ENCODE measurements at regions not wholly inside any gene's neighbourhood (a gene's known extent, or its start where the extent isn't known, plus 50 kb on each side); places are given as distances from the start of the nearest gene placed in this dataset.
"Not testable (repeated sequence)": the region's sequence is repeated elsewhere in the genome, so short reads cannot be mapped to it uniquely, and the experiment has no call there.

DNA sequence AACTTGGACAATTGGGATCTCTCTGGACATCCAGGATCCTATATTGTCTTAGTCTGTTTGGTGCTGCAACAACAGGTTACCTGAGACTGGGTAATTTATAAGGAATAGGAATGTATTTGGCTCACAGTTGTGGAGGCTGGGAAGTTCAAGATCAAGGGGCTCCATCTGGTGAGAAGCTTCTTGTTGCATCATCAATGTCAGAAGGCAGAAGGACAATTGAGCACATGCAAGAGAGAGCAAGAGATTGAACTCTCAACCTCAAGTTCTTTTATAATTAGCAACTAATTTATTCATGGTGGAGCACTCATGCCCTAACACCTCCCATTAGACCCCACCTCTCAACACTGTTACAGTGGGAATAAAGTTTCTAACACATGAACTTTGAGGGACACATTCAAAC is 124.7 kb upstream of the ETV3 start:
- H3K4me1 ChIP-seq (ENCODE audit: insufficient read depth, poor library complexity, severe bottlenecking): no peaks in the 10 kb centered on the region
- no peak overlapping the region for H3K4me3 ChIP-seq (ENCODE audit: severe bottlenecking)
- H3K27ac ChIP-seq (ENCODE audit: poor library complexity, severe bottlenecking): no peak overlapping the region
- H3K36me3 ChIP-seq (ENCODE audit: low read depth): no peaks in the 10 kb centered on the region
- TF ChIP-seq, protein P1, sequence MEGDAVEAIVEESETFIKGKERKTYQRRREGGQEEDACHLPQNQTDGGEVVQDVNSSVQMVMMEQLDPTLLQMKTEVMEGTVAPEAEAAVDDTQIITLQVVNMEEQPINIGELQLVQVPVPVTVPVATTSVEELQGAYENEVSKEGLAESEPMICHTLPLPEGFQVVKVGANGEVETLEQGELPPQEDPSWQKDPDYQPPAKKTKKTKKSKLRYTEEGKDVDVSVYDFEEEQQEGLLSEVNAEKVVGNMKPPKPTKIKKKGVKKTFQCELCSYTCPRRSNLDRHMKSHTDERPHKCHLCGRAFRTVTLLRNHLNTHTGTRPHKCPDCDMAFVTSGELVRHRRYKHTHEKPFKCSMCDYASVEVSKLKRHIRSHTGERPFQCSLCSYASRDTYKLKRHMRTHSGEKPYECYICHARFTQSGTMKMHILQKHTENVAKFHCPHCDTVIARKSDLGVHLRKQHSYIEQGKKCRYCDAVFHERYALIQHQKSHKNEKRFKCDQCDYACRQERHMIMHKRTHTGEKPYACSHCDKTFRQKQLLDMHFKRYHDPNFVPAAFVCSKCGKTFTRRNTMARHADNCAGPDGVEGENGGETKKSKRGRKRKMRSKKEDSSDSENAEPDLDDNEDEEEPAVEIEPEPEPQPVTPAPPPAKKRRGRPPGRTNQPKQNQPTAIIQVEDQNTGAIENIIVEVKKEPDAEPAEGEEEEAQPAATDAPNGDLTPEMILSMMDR (IDR thresholded peaks at IDR 0.05; ENCODE audit: poor library complexity, severe bottlenecking): no peak
- no peak for DNase-seq (ENCODE audit: low spot score)
- H3K9me3 ChIP-seq (ENCODE audit: severe bottlenecking): no peaks in the 10 kb centered on the region
- ATAC-seq (ENCODE audit: low read depth): no peak
- peaks cover 14% of the 10 kb centered on the region for H3K27me3 ChIP-seq (ENCODE audit: insufficient read depth, poor library complexity, severe bottlenecking)

DNA sequence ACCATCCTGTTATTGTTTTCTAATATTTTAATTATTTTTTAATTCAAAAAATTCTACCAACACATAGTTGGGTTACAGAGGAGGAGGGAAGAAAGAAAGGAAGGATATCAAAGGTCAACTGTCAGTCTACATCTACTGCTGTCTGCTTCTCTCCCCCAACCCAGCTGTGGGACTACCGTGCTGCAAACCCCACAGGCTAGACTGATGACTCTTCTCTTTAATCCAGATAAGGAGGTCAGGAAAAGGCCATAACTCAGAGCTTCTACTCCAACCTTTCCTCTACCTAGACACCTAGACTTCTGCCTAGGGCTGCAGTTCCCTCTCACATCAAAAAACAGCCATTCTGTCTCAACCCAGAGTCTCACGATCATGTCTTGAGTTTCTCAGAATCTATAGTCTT is 124.2 kb upstream of the ETV3 start:
- DNase-seq (ENCODE audit: low spot score) (no peak), ATAC-seq (ENCODE audit: low read depth) (no peak)
- H3K27ac ChIP-seq (ENCODE audit: poor library complexity, severe bottlenecking): no peak overlapping the region
- no peaks in the 10 kb centered on the region for H3K4me1 ChIP-seq (ENCODE audit: insufficient read depth, poor library complexity, severe bottlenecking)
- H3K9me3 ChIP-seq (ENCODE audit: severe bottlenecking): no peaks in the 10 kb centered on the region
- TF ChIP-seq, protein P1 (IDR thresholded peaks at IDR 0.05; ENCODE audit: poor library complexity, severe bottlenecking): no peak
- peaks cover 12% of the 10 kb centered on the region for H3K27me3 ChIP-seq (ENCODE audit: insufficient read depth, poor library complexity, severe bottlenecking)
- H3K36me3 ChIP-seq (ENCODE audit: low read depth): no peaks in the 10 kb centered on the region
- H3K4me3 ChIP-seq (ENCODE audit: severe bottlenecking): no peak overlapping the region

DNA sequence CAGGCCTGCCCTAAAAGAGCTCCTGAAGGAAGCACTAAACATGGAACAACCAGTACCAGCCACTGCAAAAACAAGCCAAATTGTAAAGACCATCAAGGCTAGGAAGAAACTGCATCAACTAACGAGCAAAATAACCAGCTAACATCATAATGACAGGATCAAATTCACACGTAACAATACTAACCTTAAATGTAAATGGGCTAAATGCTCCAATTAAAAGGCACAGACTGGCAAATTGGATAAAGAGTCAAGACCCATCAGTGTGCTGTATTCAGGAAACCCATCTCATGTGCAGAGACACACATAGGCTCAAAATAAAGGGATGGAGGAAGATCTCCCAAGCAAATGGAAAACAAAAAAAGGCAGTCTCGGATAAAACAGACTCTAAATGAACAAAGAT is 117.7 kb upstream of the ETV3 start:
- not testable (repeated sequence) for H3K4me3 ChIP-seq (ENCODE audit: severe bottlenecking); H3K9me3 ChIP-seq (ENCODE audit: severe bottlenecking); ATAC-seq (ENCODE audit: low read depth); DNase-seq (ENCODE audit: low spot score); H3K27ac ChIP-seq (ENCODE audit: poor library complexity, severe bottlenecking); H3K4me1 ChIP-seq (ENCODE audit: insufficient read depth, poor library complexity, severe bottlenecking); H3K27me3 ChIP-seq (ENCODE audit: insufficient read depth, poor library complexity, severe bottlenecking); H3K36me3 ChIP-seq (ENCODE audit: low read depth)

DNA sequence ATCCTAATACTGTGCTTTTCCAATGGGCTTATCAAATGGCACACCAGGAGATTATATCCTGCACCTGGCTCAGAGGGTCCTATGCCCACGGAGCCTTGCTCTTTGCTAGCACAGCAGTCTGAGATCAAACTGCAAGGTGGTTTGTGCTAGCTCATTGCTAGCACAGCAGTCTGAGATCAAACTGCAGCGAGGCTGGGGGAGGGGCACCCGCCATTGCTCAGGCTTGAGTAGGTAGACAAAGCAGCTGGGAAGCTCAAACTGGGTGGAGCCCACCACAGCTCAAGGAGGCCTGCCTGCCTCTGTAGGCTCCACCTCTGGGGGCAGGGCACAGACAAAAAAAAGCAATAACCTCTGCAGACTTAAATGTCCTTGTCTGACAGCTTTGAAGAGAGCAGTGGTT is 116.0 kb upstream of the ETV3 start:
- not testable (repeated sequence) for H3K27ac ChIP-seq (ENCODE audit: poor library complexity, severe bottlenecking); H3K9me3 ChIP-seq (ENCODE audit: severe bottlenecking); H3K27me3 ChIP-seq (ENCODE audit: insufficient read depth, poor library complexity, severe bottlenecking); H3K36me3 ChIP-seq (ENCODE audit: low read depth); DNase-seq (ENCODE audit: low spot score); H3K4me1 ChIP-seq (ENCODE audit: insufficient read depth, poor library complexity, severe bottlenecking); ATAC-seq (ENCODE audit: low read depth); H3K4me3 ChIP-seq (ENCODE audit: severe bottlenecking)

DNA sequence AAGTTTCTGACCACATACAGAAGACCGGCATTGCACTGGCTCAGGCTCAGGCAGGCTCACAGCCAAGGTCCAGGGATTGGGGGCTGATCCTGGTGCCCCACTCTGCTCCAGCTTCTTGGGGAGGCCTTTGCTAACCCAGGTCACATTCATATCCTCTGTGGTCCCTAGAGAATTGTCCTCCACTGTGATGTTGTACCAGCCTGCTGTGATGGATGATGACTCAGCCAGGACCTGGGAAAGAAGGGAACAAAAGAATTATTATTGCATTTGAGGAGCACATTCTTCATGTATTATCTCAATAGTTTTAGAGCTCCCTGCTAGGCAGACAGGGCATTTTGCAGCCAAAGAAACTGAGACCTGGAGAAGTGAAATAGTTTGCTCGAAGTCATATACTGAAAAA is 114.3 kb upstream of the ETV3 start:
- TF ChIP-seq, protein P1 (IDR thresholded peaks at IDR 0.05; ENCODE audit: poor library complexity, severe bottlenecking): no peak
- H3K4me1 ChIP-seq (ENCODE audit: insufficient read depth, poor library complexity, severe bottlenecking): no peaks in the 10 kb centered on the region
- no peak overlapping the region for H3K4me3 ChIP-seq (ENCODE audit: severe bottlenecking)
- H3K36me3 ChIP-seq (ENCODE audit: low read depth): no peaks in the 10 kb centered on the region
- no peaks in the 10 kb centered on the region for H3K9me3 ChIP-seq (ENCODE audit: severe bottlenecking)
- no peak overlapping the region for H3K27ac ChIP-seq (ENCODE audit: poor library complexity, severe bottlenecking)
- DNase-seq (ENCODE audit: low spot score) (no peak), ATAC-seq (ENCODE audit: low read depth) (no peak)
- H3K27me3 ChIP-seq (ENCODE audit: insufficient read depth, poor library complexity, severe bottlenecking): no peaks in the 10 kb centered on the region

DNA sequence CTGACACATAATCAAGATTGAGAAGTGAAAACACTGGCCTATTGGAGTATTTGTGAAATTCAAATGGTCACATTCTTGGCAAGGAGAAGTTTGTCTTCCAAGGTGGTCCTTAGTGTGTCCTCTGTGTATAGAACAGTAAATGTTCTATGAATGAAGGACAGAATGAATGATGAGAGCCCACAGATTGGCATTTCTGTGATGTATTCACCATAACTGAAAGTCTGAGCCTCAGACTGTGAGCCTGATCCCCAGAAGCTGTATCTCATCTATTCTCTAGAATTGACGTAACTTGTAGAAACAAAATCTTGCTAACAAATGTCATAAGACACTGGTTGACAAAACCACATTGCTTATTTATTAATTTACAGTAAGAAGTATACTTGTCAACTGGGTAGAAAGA is 111.5 kb upstream of the ETV3 start:
- TF ChIP-seq, protein P1 (IDR thresholded peaks at IDR 0.05; ENCODE audit: poor library complexity, severe bottlenecking): no peak
- H3K9me3 ChIP-seq (ENCODE audit: severe bottlenecking): no peaks in the 10 kb centered on the region
- H3K27ac ChIP-seq (ENCODE audit: poor library complexity, severe bottlenecking): no peak overlapping the region
- H3K36me3 ChIP-seq (ENCODE audit: low read depth): no peaks in the 10 kb centered on the region
- DNase-seq (ENCODE audit: low spot score) (no peak), ATAC-seq (ENCODE audit: low read depth) (no peak)
- H3K4me1 ChIP-seq (ENCODE audit: insufficient read depth, poor library complexity, severe bottlenecking): no peaks in the 10 kb centered on the region
- H3K27me3 ChIP-seq (ENCODE audit: insufficient read depth, poor library complexity, severe bottlenecking): peaks cover 4% of the 10 kb centered on the region
- H3K4me3 ChIP-seq (ENCODE audit: severe bottlenecking): no peak overlapping the region

All from RWPE2 (cell line).